Inferior parietal cortex (tissue), 1 donor: ENCODE measurements at regions not wholly inside any gene's neighbourhood (a gene's known extent, or its start where the extent isn't known, plus 50 kb on each side); places are given as distances from the start of the nearest gene placed in this dataset.
A peak's percentile ranks its signal among the peaks of the same experiment; 100 is the strongest.
"Not testable (repeated sequence)": the region's sequence is repeated elsewhere in the genome, so short reads cannot be mapped to it uniquely, and the experiment has no call there.

Source experiments
- DNase-seq: peaks from one replicate; pipeline ENCODE4 v3.0.0-alpha.2; 2016; ENCODE audit errors: extremely low spot score

GRCh38 chr2:236769981-236770671 lies 200.5 kb downstream of the ACKR3 start:
- no peak for DNase-seq

GRCh38 chr2:236772220-236772837 lies 202.7 kb downstream of the ACKR3 start:
- DNase-seq, result no peak

DNA sequence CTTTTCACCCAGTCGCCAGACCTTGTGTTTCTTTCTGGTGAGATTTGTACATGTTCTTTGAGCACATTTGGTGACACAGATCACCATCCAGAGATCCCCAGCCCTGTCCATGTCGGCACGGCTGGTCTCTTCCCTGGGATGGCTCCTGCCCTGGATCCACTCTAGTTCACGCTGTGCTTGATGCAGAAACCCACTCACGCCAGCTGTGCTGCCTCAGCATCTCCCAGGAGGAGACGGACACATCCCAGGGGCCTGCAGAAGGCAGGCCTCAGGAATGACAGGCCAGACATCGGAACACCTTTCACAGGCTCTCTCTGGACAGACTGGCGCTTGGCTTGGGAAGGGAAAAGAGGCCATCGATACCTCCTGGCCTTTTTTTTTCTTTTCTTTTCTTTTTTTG lies 203.6 kb downstream of the ACKR3 start:
- DNase-seq, result no peak

- DNase-seq, result no peak
Measured at GRCh38 chr2:236774171-236774570, 204.5 kb downstream of the ACKR3 start.

GRCh38 chr2:236775511-236775910 lies 205.9 kb downstream of the ACKR3 start:
- DNase-seq, result no peak

DNA sequence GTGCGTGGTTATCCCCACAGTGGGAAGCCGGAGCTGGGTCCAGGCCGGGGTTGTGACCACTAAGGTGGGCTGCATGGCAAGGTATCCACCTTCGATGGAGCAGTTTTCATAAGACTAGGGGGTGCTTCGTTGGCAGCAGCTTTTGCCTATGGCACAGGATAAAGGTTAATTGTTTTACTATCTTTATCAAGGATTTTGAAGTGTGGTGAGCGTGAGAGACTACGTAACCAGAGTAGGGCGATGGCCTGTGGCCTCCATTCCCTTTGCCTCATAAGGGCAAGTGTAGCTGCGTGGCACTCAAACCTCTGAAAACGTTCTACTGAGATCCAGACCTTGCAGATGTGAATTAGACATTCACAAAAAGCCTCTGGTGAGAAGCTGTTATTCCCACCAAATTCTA lies 206.6 kb downstream of the ACKR3 start:
- DNase-seq, result no peak

- no peak for DNase-seq
Measured at GRCh38 chr2:236776695-236777251, 207.1 kb downstream of the ACKR3 start.

DNA sequence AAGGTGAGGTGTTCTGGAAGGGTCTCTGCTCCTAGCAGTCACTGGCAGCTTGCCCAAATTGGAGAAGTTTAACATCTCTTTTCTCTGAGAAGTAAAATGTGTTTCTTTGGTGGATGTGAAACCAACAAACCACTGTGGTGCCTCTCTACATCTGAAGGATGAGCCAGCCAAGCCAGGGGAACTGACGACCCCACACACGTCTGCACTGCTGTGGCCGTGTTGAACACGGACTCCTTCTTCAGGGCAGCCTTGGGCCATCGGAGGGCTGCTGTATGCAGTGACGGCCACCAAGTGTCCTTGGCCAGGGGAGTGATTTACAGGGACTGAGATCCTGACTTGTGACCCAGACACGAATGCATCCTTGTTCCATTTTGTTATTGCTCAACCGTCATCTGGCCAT lies 207.8 kb downstream of the ACKR3 start:
- DNase-seq, result no peak

GRCh38 chr2:236781933-236782816 lies 212.6 kb downstream of the ACKR3 start:
- no peak for DNase-seq

DNA sequence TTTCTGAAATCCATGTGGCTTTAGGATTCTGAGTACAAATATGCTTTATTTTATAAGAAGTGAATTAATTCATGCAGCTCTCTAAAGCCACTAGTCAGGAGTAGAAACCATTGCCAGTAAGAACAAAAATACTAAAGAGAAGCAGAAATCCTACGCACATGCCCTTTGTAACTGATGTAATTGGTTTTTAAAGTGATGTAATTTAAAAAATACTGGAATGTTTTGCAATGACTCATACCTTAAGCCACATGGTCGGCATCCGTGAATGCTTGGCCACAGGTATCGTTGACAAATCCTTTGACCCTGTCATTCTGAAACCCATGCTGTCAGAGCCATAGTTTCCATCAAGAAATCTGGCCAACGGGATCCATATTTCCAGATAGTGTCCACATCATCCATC lies 213.3 kb downstream of the ACKR3 start:
- no peak for DNase-seq

DNA sequence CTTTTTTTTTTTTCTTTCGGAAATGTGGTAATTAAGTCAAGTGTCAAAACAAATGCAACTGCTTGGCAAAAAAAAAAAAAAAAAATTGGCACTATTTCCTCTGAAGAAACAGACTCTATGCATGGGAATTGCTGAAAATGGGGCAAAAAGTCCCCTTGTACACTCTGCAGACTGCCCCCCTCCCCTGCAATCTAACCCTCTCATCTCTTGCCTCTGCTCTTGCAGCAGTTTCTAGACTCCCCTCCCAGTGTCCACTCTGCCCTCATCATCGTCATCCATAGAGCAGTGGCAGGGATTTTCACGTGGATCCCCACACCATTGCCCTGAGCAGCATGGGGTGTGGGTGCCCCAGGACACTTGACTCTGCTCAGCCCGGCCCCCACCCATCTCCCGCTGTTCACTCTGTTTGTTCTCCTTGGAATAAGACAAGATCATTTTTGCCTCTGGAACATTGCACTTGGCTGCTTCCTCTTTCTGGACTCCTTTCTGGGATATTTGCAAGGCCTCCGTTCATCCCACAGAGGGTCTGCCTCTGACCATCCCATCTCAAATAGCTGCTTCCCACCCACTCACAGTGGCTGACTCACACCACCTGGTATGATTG lies 213.9 kb downstream of the ACKR3 start:
- DNase-seq, result no peak

DNA sequence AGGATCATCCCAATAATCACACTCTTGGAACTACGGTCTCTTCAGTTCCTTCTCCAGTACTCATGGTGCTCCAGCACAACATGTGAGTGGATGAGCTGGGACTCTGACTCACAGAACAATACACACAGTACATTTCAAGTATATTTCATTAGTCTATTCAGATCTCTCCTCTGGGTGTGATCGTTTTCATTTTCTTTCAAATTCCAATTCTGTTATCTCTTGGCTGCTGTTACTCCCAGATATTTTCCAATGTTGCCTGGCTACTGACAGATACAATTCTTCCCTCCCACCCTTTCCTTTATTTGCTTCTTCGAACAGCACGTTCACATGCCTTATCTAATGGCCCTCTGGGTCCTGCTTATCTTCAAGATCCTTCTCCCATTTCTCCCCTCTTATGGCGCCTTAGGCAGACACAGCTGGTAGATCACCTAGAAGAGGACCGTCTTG lies 216.0 kb downstream of the ACKR3 start:
- no peak for DNase-seq

GRCh38 chr2:236786751-236787150 lies 217.1 kb downstream of the ACKR3 start:
- DNase-seq, result no peak

GRCh38 chr2:236787376-236787775 lies 217.8 kb downstream of the ACKR3 start:
- DNase-seq, result not testable (repeated sequence)

DNA sequence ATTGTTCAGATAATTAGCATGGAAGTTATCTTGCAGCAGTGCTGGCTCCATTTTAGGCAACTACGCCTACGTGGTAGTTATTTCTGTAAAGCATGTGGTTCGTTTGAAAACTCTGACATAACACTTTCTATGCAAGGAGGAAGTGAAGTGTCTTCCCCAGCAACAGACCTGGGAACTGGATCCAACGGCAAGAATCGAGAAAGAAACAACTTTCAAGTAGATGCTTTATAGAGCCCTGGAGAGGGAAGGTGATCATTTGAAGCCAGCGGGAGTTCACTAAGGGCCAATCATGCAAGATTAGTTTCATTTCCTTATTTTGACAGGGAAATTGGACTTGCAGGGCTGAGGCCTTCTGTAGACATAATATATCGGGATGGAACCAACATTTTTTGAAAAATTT lies 218.3 kb downstream of the ACKR3 start:
- DNase-seq, result peak; percentile 70

- no peak for DNase-seq
Measured at GRCh38 chr2:236790963-236791362, 221.3 kb downstream of the ACKR3 start.

- no peak for DNase-seq
Measured at GRCh38 chr2:236793023-236794011, 223.7 kb downstream of the ACKR3 start.

GRCh38 chr2:236794176-236794957 lies 224.7 kb downstream of the ACKR3 start:
- DNase-seq, result no peak

- no peak for DNase-seq
Measured at GRCh38 chr2:236795169-236795860, 225.7 kb downstream of the ACKR3 start.
